AG08395 (cell line): ENCODE measurements at regions not wholly inside any gene's neighbourhood (a gene's known extent, or its start where the extent isn't known, plus 50 kb on each side); places are given as distances from the start of the nearest gene placed in this dataset.

Experiments
- DNase-seq: peaks from one replicate; pipeline ENCODE4 v3.0.0; 2012; ENCODE audit warnings: mixed read lengths, low spot score

GRCh38 chr13:72448082-72448481 lies 279.3 kb downstream of the MZT1 start:
- no peak for DNase-seq

DNA sequence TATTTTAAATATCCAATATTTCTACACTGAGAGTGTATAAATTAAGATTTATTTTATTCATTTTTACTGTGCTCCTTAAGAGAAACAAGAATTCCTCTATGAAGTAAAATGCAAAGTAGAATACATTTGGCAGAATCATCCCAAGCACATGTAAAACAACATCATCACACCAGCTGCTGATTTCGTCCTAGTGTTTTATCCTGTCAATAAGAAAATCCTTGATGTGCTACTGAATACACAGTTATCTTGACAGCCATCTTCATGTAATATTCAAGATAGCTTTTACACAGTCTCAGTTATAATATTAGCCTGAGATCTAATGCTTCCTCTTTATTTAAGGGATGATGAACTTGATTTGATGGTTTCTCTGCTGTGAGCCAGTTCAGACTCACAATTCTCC lies 282.4 kb downstream of the MZT1 start:
- DNase-seq = no peak

- peak; percentile 39 for DNase-seq
Observed at GRCh38 chr13:72437458-72437857, 290.0 kb downstream of the MZT1 start.

DNA sequence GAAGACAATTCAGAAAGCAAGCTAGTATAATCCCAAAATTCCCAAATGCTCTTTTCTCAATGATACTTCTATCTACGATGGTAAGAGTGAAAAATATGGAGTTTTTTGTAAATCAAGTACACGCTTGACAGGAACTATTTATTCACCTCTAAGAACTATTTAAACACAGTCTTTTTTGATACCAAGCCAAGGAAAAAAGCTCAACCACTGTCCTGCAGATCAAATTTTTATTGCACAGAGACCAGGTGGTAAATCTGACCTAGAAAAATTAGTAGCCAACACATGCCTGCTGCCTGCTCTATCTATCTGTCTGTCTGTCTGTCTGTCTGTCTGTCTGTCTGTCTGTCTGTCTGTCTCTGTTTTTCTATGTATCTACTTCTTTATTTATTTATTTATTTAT lies 292.2 kb downstream of the MZT1 start:
- no peak for DNase-seq

- no peak for DNase-seq
Observed at GRCh38 chr13:72431981-72432682, 295.3 kb downstream of the MZT1 start.

GRCh38 chr13:72430923-72431322 lies 296.5 kb downstream of the MZT1 start:
- no peak for DNase-seq

GRCh38 chr13:72427757-72428528 lies 299.5 kb downstream of the MZT1 start:
- no peak for DNase-seq

DNA sequence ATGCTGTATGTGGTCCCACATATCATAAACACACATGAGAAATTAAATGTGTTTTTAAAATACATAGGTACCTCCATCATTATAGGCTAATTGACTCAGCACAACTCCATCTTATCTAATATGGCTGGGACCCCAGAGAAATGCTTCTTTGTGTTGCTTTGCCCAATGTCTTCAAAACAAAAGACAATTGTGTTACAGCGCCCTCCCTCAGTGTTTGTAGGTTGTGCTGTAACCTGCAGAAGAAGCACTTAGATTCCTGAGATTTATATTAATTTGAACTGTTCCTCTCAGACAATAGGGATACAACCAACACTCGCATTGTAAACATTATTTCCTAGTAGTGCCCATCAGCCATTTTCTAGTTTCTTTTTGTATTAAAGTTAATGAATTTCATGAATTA lies 303.4 kb downstream of the MZT1 start:
- DNase-seq = no peak

DNA sequence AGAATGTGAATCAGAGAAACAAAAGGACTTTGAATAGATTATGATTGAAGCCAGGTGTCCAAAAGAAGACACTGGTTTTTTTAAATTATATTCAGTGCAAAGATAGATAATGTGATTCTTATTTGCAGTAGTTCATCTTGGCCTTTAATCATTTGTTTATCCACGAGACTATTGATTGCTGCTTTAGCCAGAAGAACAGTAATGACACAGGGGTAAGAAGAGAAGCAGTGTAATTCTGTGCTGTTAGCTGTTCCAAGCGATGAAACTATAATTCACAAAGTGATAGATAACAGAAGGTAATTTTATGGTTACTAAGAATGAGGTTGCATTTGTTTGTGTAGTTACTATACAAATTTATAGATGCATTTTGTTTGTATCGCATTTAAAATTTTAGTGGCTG lies 311.6 kb downstream of the MZT1 start:
- no peak for DNase-seq

DNA sequence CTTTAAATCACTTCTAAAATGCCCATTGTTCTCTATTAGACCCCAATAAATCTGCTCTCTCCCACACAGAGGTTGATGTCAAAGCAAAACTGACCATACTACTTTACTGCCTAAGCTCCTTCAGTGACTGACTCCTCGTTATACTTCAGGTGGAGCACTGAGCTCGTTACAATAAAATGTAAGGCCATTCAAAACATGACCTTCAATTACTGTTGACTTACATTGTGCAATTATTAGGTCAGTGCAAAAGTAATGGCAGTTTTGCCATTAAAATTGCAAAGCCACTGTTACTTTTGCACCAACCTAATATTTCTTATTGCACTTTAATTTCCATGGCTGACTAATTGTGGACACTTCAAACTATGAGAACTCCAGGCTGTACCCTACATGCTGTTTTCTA lies 314.9 kb downstream of the MZT1 start:
- no peak for DNase-seq

- no peak for DNase-seq
Observed at GRCh38 chr13:72405441-72405840, 322.0 kb downstream of the MZT1 start.

GRCh38 chr13:72403396-72404010 lies 323.9 kb downstream of the MZT1 start:
- no peak for DNase-seq

DNA sequence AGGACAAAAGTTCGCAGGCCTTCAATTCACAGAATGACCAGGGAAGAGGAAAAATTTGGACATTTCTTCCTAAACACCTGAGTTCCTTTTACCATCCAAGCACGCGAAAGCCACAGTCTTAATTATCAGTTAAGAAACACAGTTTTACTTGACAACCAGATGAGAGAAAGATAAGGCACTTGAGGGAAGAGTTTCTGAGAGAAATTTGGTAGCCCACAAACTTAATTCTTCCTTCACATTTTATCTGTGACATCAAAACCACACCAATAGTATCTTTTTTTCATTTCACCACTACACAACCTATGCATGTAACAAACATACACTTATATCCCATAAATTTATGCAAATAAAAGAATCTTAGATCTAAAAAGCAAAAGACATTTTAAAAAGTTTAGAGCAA lies 326.6 kb downstream of the MZT1 start:
- no peak for DNase-seq

GRCh38 chr13:72399351-72399750 lies 328.1 kb downstream of the MZT1 start:
- no peak for DNase-seq

- DNase-seq = no peak
Observed at GRCh38 chr13:72397265-72397664, 330.2 kb downstream of the MZT1 start.

DNA sequence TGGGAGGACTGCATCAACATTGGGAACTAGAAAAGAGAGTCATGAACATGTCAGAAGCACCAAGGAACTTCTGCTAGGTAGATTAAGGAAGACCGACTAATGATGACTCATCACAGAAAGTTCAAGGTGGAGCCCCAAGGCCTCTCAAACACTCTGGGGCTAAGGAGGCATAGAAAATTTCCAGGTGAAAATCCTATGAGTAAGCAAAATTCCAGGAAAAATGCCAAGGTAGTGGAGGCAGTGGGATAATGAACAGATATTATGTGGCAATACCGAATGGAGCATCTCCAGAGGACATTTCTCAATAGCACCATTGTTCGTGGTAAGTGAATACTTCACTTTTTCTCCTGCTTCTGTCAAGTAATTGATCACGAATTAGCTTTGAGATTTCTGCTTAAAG lies 336.5 kb downstream of the MZT1 start:
- DNase-seq = no peak

GRCh38 chr13:72386138-72386684 lies 341.2 kb downstream of the MZT1 start:
- no peak for DNase-seq

GRCh38 chr13:72384879-72385278 lies 342.6 kb downstream of the MZT1 start:
- peak; percentile 31 for DNase-seq

- no peak for DNase-seq
Observed at GRCh38 chr13:72384186-72384823, 343.1 kb downstream of the MZT1 start.

DNA sequence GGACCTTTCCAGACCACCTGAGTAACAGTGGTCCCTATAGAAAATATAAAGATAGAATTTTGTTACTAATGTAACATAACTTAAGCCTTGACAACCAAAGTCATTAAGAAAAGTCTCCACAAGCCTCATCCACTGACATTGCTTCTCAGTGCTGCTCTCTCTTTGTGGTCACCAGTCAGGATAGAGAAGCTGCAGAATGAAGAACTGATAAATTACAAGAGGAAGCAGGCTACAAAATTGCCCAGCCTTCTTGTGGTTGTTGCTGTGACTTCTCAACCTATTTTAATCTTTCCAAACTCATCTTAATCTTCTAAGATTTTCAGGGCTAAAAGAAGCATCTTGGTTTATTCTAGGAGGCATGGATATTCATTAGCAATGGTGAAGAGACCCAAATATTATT lies 343.8 kb downstream of the MZT1 start:
- no peak for DNase-seq

GRCh38 chr13:72379581-72379980 lies 347.8 kb downstream of the MZT1 start:
- no peak for DNase-seq

DNA sequence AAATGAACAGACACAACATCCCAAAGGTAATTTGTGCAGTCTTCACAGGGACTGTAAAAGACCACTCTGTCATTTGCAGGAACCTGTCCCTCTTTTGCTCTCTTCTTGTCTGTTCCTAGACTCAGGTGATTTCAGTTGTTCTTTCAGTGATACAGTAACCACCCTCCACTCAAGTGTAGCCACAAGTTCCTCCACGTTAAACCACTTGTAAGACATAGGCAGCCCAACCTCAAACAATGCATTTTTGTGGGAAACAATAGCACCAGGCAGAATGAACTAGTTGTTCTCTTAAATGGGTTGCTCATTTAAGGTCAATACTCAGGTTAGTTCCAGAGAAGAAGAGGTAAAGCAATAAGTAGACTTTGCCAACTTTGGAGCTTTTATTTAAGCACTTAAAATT lies 359.4 kb downstream of the MZT1 start:
- no peak for DNase-seq

GRCh38 chr13:72346716-72347115 lies 380.7 kb downstream of the MZT1 start:
- no peak for DNase-seq
